HTR-8/SVneo (cell line): ENCODE measurements at regions not wholly inside any gene's neighbourhood (a gene's known extent, or its start where the extent isn't known, plus 50 kb on each side); places are given as distances from the start of the nearest gene placed in this dataset.
"Not testable (repeated sequence)": the region's sequence is repeated elsewhere in the genome, so short reads cannot be mapped to it uniquely, and the experiment has no call there.

Source experiments
- DNase-seq: peaks from one replicate; pipeline ENCODE4 v3.0.0; 2011; ENCODE audit warnings: low spot score, mixed read lengths; ENCODE audit not compliant: insufficient read length
- FAIRE-seq: peaks from 2 replicates; lab custom pipeline; 2011; peaks lifted over from hg19 to GRCh38; lab: Jason Lieb, UNC

DNA sequence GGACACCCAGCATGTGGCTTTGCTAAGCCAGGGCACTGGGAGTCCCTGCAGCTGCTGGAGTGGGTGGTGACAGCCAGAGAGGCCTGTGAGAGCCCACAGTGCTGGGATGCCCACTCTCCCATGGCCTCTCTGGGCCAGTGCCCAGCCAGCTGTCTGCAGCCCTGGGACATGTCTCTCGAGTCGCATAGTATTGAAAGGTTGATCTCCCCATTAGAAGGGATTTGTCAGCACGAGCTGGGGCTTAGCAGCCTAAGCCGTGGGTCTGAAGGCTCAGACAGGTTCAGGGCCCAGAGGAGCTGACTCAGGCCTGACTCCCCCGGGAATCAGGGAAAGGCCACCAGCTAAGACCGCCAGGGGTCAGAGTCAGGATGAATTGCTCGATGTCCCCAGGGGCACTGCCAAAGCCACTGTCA is 53.5 kb downstream of the FOXD2 start:
- no peak for FAIRE-seq
- DNase-seq, result no peak

GRCh38 chr1:47495176-47495713 is 57.4 kb downstream of the FOXD2 start:
- FAIRE-seq (no peak), DNase-seq (no peak)

DNA sequence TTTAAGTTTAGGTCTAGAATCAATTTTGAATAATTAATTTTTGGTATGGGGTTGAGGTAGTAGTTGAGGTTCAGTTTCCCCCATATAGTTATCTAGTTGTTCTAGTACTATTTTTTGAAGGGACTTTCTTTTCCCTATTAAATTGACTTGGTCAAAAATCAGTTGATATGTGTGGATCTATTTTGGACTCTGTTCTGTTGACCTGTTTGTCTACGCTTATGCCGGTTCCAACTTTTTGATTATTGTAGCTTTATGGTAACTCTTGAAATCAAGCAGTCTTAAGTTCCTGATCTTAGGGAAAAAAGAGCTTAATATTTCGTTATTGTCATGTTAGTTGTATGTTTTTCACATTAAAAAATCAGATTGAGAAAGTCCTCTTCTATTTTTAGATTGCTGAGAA is 60.7 kb downstream of the FOXD2 start:
- FAIRE-seq, result no peak

GRCh38 chr1:47501069-47501468 is 63.2 kb downstream of the FOXD2 start:
- FAIRE-seq (no peak), DNase-seq (no peak)

More for the DNA sequence above, 60.7 kb downstream of the FOXD2 start:
- no peak for DNase-seq

DNA sequence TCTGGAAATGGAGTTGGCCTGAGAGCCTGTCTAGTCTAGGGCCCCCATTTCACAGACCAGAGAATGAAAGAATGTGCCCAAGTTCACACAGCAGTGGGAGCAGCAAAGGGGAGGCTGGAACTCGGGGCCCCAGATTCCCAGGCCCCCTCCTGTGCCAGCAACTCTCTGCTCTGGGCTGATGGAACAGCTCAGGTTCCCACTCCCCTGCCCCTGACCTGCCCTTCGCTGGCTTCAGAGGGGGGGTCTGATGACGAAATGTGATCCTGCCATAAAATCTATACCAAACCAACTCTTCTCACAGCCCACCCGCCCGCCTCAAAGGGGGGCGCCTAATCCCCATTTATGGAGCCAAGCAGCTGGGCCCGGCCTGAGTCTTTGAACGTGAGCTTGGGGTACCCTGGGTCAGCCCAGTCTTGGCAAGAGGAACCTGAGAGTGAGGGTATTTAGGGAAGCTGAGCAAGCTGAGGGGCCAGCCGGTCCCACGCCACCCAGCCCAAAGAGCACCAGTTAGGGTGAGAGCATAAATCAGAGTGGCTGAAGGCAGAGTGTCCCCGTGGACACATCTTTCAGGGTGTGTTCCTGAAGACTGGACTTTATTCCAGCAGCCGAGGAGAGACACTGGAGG is 65.0 kb downstream of the FOXD2 start:
- DNase-seq (no peak), FAIRE-seq (no peak)

DNA sequence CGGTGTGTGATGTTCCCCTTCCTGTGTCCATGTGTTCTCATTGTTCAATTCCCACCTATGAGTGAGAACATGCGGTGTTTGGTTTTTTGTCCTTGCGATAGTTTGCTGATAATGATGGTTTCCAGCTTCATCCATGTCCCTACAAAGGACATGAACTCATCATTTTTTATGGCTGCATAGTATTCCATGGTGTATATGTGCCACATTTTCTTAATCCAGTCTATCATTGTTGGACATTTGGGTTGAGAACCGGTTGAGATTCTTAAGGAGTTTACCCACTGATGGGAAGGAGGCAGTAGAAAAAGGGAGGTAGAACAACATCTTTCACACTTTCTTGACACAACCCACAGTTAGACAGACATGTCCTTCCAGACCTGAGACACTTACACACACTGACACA is 67.0 kb downstream of the FOXD2 start:
- DNase-seq, FAIRE-seq: not testable (repeated sequence)

DNA sequence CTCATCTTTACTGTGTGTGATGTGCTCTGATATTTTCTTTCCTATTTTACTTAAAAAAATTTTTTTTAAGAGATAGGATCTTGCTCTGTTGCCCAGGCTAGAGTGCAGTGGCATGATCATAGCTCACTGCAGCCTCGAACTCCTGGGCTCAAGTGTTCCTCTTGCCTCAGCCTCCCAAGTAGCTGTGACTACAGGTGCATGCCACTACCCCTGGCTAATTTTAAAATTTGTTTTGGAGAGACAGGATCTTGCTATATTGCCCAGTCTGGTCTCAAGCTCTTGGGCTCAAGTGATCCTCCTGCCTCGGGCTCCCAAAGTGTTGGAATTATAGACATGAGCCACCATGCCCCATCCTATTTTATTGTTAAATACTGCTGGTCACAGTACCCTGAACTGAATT is 67.4 kb downstream of the FOXD2 start:
- DNase-seq (no peak), FAIRE-seq (no peak)

- no peak for DNase-seq
- FAIRE-seq, result no peak
Measured at GRCh38 chr1:47506053-47506452, 68.2 kb downstream of the FOXD2 start.

DNA sequence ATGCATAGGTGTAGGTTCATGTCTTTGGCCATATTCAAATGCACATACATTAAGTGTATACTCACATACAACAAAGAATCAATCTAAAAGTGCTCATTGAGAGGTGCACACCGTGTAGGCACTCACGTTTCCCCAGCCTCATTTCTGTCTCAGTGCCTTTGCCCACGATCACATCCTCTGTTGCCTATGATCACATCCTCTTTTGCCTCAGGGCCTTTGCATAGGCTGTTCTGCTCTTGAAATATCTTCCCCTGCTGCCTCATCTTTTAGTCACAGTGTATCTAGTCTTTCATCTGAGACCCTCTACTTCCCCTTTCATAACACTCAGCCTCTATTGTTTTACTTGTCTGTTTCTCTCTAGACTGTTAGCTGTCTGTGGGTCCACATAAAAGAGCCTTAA is 69.3 kb downstream of the FOXD2 start:
- DNase-seq (no peak), FAIRE-seq (no peak)

DNA sequence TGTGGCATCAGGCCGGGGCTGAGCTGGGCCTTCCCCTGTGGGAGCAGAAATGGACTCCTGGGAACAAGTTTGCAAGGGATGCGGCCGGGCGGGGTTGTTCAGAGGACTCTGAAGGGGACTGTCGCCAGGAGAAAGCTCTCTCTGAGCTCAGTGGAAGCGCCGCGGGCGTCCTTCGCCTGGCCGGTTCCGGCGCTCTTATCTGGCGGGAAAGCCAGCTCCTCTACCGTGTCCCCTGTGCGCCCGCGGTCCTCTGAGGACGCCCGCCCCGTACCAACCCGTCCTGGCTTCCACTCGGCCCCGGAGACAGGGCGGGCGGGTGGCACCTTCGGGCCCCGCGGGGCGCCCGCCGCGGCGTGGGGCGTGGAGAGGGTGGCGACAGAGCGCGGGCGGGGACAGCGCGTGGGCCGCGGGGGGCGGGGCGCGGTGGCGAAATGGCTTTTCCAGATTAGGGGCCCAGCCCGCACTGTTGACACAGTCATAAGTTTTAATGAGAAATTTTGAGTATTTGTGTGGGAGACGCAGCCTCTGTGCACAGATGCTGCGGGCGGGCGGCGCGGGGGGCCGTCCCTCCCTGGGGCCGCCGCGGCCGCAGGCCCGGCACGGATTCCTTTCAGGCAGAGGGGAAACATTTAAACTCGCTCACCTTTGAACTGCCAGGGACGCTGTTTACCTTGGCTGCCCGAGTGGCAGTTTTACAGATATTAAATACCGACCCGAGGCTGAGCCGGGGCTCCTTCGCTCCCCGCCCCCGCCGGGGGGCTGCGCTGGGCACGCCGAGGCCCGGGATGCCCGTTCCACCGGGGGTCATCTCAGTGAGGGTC is 70.2 kb downstream of the FOXD2 start:
- no peak for FAIRE-seq

GRCh38 chr1:47508702-47509431 is 71.0 kb downstream of the FOXD2 start:
- peak; percentile 26 for FAIRE-seq
- no peak for DNase-seq

More for the DNA sequence above, 70.2 kb downstream of the FOXD2 start:
- no peak for DNase-seq

DNA sequence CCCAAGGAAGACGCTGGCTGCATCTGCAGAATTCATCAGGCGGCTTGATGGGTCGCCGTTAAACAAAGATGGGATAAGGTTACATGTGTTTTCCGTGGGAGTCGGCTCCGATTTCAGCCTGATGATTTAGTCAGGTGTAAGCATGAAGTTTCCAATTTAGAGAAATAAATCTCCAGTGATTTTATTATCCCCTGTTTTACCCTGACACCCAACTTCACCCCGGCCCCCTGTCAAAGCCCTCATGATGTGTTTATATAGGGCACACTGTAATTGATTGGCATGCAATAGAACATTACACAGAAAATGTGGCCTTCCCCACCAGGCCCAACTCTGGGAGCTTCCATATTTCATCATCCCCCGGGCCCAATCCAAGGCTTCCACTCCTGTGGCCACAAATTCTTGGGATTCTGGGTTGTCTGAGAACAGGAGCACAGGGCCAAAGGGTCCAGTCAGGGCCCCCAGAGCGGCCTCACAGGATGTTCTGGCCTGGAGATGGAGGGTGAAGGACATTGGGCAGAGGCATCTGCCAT is 72.5 kb downstream of the FOXD2 start:
- FAIRE-seq, result no peak
- DNase-seq, result no peak

DNA sequence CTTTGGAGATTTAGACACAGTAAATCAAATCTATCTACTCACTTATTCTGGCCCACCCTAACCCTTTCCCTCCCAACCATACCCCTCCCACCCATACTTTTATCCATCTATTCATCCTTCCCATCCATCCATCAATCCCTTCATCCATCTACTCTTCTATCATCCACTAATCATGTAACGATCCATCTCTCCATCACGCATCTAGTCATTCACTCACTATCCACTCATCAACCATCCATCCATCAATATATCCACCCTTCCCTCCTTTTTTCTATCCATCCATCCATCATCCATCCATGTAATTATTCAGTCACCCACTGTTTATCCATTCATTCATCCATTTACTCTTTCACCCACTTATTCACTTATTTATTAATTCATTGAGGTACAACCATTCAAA is 74.0 kb downstream of the FOXD2 start:
- FAIRE-seq (no peak), DNase-seq (no peak)

GRCh38 chr1:47513393-47513792 is 75.5 kb downstream of the FOXD2 start:
- FAIRE-seq, result no peak
- no peak for DNase-seq

DNA sequence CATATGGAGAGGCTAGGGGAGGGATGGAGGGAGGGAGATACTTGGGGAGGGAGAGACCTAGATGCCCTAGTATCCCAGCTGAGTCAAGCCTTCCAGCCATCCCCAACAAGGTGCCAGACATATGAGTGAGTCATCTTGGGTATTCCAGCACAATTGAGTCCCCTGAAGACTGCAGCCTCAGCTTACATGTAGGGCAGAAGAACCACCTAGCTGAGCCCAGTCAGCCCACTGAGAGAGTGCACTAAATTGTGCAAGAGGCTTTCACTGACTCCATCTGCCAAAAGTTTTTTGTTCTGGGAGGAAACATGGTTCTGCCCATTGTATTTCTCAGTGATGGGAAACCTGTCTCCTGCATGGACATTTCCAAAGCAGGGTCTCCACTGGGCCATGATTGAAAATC is 76.4 kb downstream of the FOXD2 start:
- no peak for FAIRE-seq
- no peak for DNase-seq

DNA sequence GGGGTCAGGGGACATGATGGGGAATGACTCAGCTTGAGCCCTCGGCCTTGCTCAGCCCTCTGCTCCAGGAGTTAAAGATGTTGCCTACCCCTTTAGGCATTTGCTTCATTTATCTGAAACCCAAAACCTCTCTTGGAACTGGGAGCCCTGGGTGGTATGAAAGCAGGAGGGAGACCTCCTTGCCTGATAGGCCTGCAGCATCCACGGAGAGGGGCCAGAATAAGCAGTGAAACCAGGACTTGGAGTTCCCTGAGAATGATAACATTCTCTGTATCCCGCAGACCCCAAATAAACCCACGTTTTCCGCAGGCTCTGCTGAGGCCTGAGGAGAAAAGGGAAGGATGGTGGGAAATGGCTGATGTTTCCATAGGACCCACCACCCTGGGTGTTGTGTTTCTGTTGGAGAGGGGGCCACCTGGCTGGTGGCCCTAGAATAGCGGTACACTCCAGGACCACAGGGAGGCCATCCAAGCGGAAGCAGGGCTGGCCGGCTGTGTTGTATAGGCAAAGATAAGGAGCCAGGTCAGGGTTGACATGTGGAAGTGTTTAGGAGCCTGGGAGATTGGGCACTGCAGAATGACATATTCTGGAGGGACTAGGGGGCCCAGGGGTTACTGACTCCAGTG is 77.4 kb downstream of the FOXD2 start:
- FAIRE-seq, result no peak
- no peak for DNase-seq

DNA sequence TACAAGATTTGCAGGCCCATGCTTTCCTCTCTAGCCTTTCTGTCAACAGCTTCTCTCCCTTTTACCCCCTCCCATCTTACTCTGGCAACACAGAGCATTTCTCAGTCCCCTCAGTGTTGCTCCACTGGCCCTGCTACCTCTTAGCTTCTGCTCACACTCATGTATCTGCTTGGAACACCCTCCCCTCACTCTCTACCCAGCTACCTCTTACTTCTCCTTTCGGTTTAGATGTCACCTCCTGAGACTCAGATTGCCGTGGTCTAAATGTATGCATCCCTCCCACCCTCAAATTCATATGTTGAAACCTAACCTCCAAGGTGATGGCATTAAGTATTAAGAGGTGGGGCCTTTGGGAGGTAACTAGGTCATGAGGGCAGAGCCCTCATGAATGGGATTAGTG is 80.1 kb downstream of the FOXD2 start:
- DNase-seq (no peak), FAIRE-seq (no peak)

DNA sequence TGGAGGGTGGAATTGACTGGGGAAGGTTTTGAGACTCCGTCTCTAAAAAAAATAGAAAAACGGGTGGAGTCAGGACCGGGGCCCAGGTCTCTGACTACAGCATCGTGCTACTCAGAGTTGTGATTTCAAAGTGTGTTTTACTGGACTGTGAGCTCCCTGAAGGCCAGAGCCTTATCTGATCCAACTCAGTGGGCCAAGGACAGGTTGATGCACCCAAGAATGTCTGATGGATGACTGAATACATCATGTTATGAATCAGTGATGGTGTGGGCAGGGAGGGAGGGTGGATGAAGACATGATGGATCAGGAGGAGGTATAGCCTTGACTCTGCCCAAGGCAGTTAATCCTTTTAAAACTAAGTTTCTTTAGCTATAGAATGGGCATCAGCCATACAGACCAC is 81.6 kb downstream of the FOXD2 start:
- no peak for FAIRE-seq
- no peak for DNase-seq

DNA sequence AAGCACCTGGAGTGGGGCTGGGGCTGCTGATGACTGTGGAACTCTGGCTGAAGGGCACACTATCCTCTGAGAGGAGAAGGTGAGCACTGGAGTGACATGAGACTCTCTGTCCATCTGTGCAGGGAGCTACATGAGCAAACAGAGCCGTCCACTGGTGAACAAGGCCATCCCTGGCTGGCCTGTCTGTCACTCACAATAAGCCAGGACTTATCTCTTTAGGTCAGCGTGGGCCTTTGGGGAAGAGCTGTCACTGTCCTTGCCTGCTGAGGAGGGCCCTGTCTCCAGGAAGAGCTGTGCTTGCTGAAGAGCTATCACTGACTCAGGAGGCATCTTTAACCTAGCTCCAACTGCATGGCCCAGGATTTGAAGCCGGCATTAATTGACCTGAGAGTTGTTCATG is 82.1 kb downstream of the FOXD2 start:
- no peak for FAIRE-seq
- no peak for DNase-seq
